ENCODE measurements at regions not wholly inside any gene's neighbourhood (a gene's known extent, or its start where the extent isn't known, plus 50 kb on each side); places are given as distances from the start of the nearest gene placed in this dataset.

- TF ChIP-seq EP300 (IDR thresholded peaks at IDR 0.05; ENCODE audit: low read depth) (no peak), CTCF (IDR thresholded peaks at IDR 0.05) (no peak)
These were observed 998.5 kb upstream of the NXPH2 start for GRCh38 chr2:139778732-139779131.
